ENCODE measurements at regions not wholly inside any gene's neighbourhood (a gene's known extent, or its start where the extent isn't known, plus 50 kb on each side); places are given as distances from the start of the nearest gene placed in this dataset.

- Histone ChIP-seq H3K27ac (ENCODE audit: low read length in 2 of 2) (no peak overlapping the region), H3K4me3 (ENCODE audit: control extremely low read depth in 1 of 5, extremely low read depth in 1 of 5, insufficient read depth in 1 of 5, low read depth in 2 of 5, low read length in 4 of 5) (no peak overlapping the region), H4K20me1 (ENCODE audit: control insufficient read depth, insufficient read depth, low read length, poor library complexity, severe bottlenecking) (no peaks in the 10 kb centered on the region), H3K9ac (ENCODE audit: low read length) (no peak overlapping the region), H2AFZ (ENCODE audit: insufficient read depth, low read depth, low read length, poor library complexity, severe bottlenecking) (no peak overlapping the region), H3K79me2 (ENCODE audit: control insufficient read depth, insufficient read depth, low read length) (no peaks in the 10 kb centered on the region), H3K27me3 (replicated peaks in 1 of 4; ENCODE audit: control extremely low read depth in 1 of 4, control insufficient read depth in 3 of 4, insufficient read depth in 4 of 4, low read length in 3 of 4) (no peaks in the 10 kb centered on the region), H3K9me3 (ENCODE audit: control extremely low read depth in 1 of 3, control insufficient read depth in 2 of 3, insufficient read depth in 1 of 3, low read length in 2 of 3) (peaks cover 2 to 3% (median 3%) of the 10 kb centered on the region in 3 donors), H3K4me2 (replicated peaks; ENCODE audit: low read depth, low read length, poor library complexity, severe bottlenecking) (no peak overlapping the region), H3K36me3 (replicated peaks in 1 of 2; ENCODE audit: control extremely low read depth in 1 of 2, control insufficient read depth in 1 of 2, extremely low read depth in 1 of 2, insufficient read depth in 2 of 2, low read length in 1 of 2) (no peaks in the 10 kb centered on the region), H3K4me1 (ENCODE audit: control insufficient read depth in 2 of 2, insufficient read depth in 2 of 2, low read length in 2 of 2) (no peaks in the 10 kb centered on the region)
- ATAC-seq (ENCODE audit: low read depth), result no peak
- TF ChIP-seq EZH2 (IDR thresholded peaks at IDR 0.05; ENCODE audit: borderline replicate concordance, insufficient read depth, low read depth, low read length, poor library complexity, severe bottlenecking) (no peak), CTCF (IDR thresholded peaks at IDR 0.05) (no peak)
- H3K4me3 Mint-ChIP-seq, result no peak overlapping the region
- POLR2A ChIA-PET, result no interaction called here
- no peak for DNase-seq
- CTCF ChIA-PET, result no interaction called here
- H3K27me3 Mint-ChIP-seq, result no peaks in the 10 kb centered on the region
- peaks cover 11% of the 10 kb centered on the region for H3K9me3 Mint-ChIP-seq (ENCODE audit: insufficient read depth)
- no peaks in the 10 kb centered on the region for H3K4me1 Mint-ChIP-seq
- H3K27ac Mint-ChIP-seq, result no peak overlapping the region
- intact Hi-C loops (cut with micrococcal nuclease), result no loop called here
These were observed 84.7 kb downstream of the ARL5B start for GRCh38 chr10:18743926-18744325.

GRCh38 chr10:18753312-18753895, 94.2 kb downstream of the ARL5B start:
- ATAC-seq (ENCODE audit: low read depth), result no peak
- TF ChIP-seq CTCF (IDR thresholded peaks at IDR 0.05) (no peak), EZH2 (IDR thresholded peaks at IDR 0.05; ENCODE audit: borderline replicate concordance, insufficient read depth, low read depth, low read length, poor library complexity, severe bottlenecking) (no peak)

More at GRCh38 chr10:18753312-18753895, 94.2 kb downstream of the ARL5B start:
- Histone ChIP-seq H4K20me1 (ENCODE audit: control insufficient read depth, insufficient read depth, low read length, poor library complexity, severe bottlenecking) (no peaks in the 10 kb centered on the region), H3K4me1 (ENCODE audit: control insufficient read depth in 2 of 2, insufficient read depth in 2 of 2, low read length in 2 of 2) (no peaks in the 10 kb centered on the region), H3K9me3 (ENCODE audit: control extremely low read depth in 1 of 3, control insufficient read depth in 2 of 3, insufficient read depth in 1 of 3, low read length in 2 of 3) (no peaks in the 10 kb centered on the region), H2AFZ (ENCODE audit: insufficient read depth, low read depth, low read length, poor library complexity, severe bottlenecking) (no peak overlapping the region), H3K36me3 (replicated peaks in 1 of 2; ENCODE audit: control extremely low read depth in 1 of 2, control insufficient read depth in 1 of 2, extremely low read depth in 1 of 2, insufficient read depth in 2 of 2, low read length in 1 of 2) (no peaks in the 10 kb centered on the region), H3K27me3 (replicated peaks in 1 of 4; ENCODE audit: control extremely low read depth in 1 of 4, control insufficient read depth in 3 of 4, insufficient read depth in 4 of 4, low read length in 3 of 4) (no peaks in the 10 kb centered on the region), H3K4me3 (ENCODE audit: control extremely low read depth in 1 of 5, extremely low read depth in 1 of 5, insufficient read depth in 1 of 5, low read depth in 2 of 5, low read length in 4 of 5) (no peak overlapping the region), H3K27ac (ENCODE audit: low read length in 2 of 2) (no peak overlapping the region), H3K9ac (ENCODE audit: low read length) (no peak overlapping the region), H3K79me2 (ENCODE audit: control insufficient read depth, insufficient read depth, low read length) (no peaks in the 10 kb centered on the region), H3K4me2 (replicated peaks; ENCODE audit: low read depth, low read length, poor library complexity, severe bottlenecking) (no peak overlapping the region)
- Mint-ChIP-seq H3K9me3 (ENCODE audit: insufficient read depth) (peaks cover 3% of the 10 kb centered on the region), H3K4me1 (no peaks in the 10 kb centered on the region), H3K27ac (no peak overlapping the region), H3K4me3 (no peak overlapping the region), H3K27me3 (no peaks in the 10 kb centered on the region)
- DNase-seq, result no peak
- WGBS (ENCODE audit: insufficient coverage), result 71% methylated on average over 6 of the region's 11 CpGs
- intact Hi-C loops (cut with micrococcal nuclease), result no loop called here
- POLR2A ChIA-PET, result no interaction called here
- CTCF ChIA-PET, result no interaction called here
